H1 (cell line): ENCODE measurements at regions not wholly inside any gene's neighbourhood (a gene's known extent, or its start where the extent isn't known, plus 50 kb on each side); places are given as distances from the start of the nearest gene placed in this dataset.

ENCODE experiments used
- CTCF ChIA-PET: fragments of 300-600 bp; sonication (Branson Sonifier 250); formaldehyde crosslinking; loops from one replicate; lab custom pipeline; 2021; ENCODE audit not compliant: partially characterized antibody; lab: Charles Lee
- POLR2A ChIA-PET: fragments of 300-600 bp; sonication (Branson Sonifier 250); formaldehyde crosslinking; loops from one replicate; lab custom pipeline; 2021; ENCODE audit warnings: inconsistent platforms; ENCODE audit not compliant: partially characterized antibody; lab: Charles Lee
- DNase-seq, 2 experiments: peaks; one replicate each; pipeline versions ENCODE4 v3.0.0 to v3.0.0-alpha.2; 2010 to 2022; ENCODE audit warnings: low spot score in 2 of 2, low read depth in 1 of 2, mixed read lengths in 1 of 2
- FAIRE-seq: peaks from 2 replicates; lab custom pipeline; 2011; peaks lifted over from hg19 to GRCh38; lab: Jason Lieb, UNC
- H2AFZ ChIP-seq: 2 replicates; pipeline ENCODE4 v1.8.1; 2012; ENCODE audit warnings: low read length, inconsistent platforms
- H2AK5ac ChIP-seq: 2 replicates; pipeline ENCODE4 v1.6.1; 2013; ENCODE audit warnings: low read depth, low read length
- H2BK120ac ChIP-seq: replicated peaks from 2 replicates; pipeline ENCODE3; 2013; ENCODE audit warnings: low read depth, low read length, inconsistent platforms
- H2BK12ac ChIP-seq: 2 replicates; pipeline ENCODE4 v1.6.1; 2013; ENCODE audit warnings: low read depth, low read length
- H2BK15ac ChIP-seq: 2 replicates; pipeline ENCODE4 v1.6.1; 2013; ENCODE audit warnings: low read length
- H2BK20ac ChIP-seq: 2 replicates; pipeline ENCODE4 v1.6.1; 2013; ENCODE audit warnings: low read length
- H2BK5ac ChIP-seq: 2 replicates; pipeline ENCODE4 v1.6.1; 2013; ENCODE audit warnings: low read depth, low read length
- H3K14ac ChIP-seq: 2 replicates; pipeline ENCODE4 v1.6.1; 2013; ENCODE audit warnings: inconsistent platforms; ENCODE audit not compliant: insufficient read length
- H3K18ac ChIP-seq: 2 replicates; pipeline ENCODE4 v1.6.1; 2013; ENCODE audit warnings: low read length; ENCODE audit errors: extremely low read depth
- H3K23ac ChIP-seq: 2 replicates; pipeline ENCODE4 v1.6.1; 2013; ENCODE audit warnings: inconsistent platforms; ENCODE audit not compliant: insufficient read length
- H3K23me2 ChIP-seq: 2 replicates; pipeline ENCODE4 v1.6.1; 2013; ENCODE audit warnings: low read depth, low read length
- H3K27ac ChIP-seq: 2 replicates; pipeline ENCODE4 v1.6.1; 2011; ENCODE audit warnings: low read depth, low read length, inconsistent platforms
- H3K27me3 ChIP-seq, 4 experiments: replicated peaks in 1 of 4; 1 replicate in 1 of 4; 2 replicates in 3 of 4; pipeline versions ENCODE4 v1.6.1 to v1.8.1; 2011 to 2013; ENCODE audit warnings: low read length in 3 of 4, mild to moderate bottlenecking in 3 of 4, inconsistent platforms in 2 of 4, mixed read lengths in 2 of 4, moderate library complexity in 1 of 4; ENCODE audit not compliant: control insufficient read depth in 3 of 4, insufficient read depth in 3 of 4; ENCODE audit errors: extremely low read depth in 1 of 4
- H3K36me3 ChIP-seq, 4 experiments: 2 replicates each; pipeline versions ENCODE4 v1.6.1 to v1.8.1; 2011 to 2013; ENCODE audit warnings: mild to moderate bottlenecking in 4 of 4, low read length in 3 of 4, moderate library complexity in 2 of 4, control low read depth in 1 of 4, inconsistent platforms in 1 of 4; ENCODE audit not compliant: insufficient read depth in 4 of 4, control insufficient read depth in 2 of 4
- H3K4ac ChIP-seq: replicated peaks from 2 replicates; pipeline ENCODE3; 2013; ENCODE audit warnings: low read length, low read depth, mixed read lengths, inconsistent platforms; ENCODE audit not compliant: insufficient read length
- H3K4me1 ChIP-seq, 4 experiments: replicated peaks in 1 of 4; 1 replicate in 1 of 4; 2 replicates in 3 of 4; pipeline versions ENCODE4 v1.6.1 to v1.8.1; 2011 to 2013; ENCODE audit warnings: low read length in 3 of 4, inconsistent platforms in 2 of 4, mixed read lengths in 1 of 4; ENCODE audit not compliant: insufficient read depth in 4 of 4, control insufficient read depth in 3 of 4
- H3K4me2 ChIP-seq, 2 experiments: 2 replicates each; pipeline versions ENCODE4 v1.6.1 to v1.8.1; 2011 to 2013; ENCODE audit warnings: low read depth in 2 of 2, low read length in 2 of 2, control low read depth in 1 of 2, inconsistent platforms in 1 of 2, mild to moderate bottlenecking in 1 of 2; ENCODE audit not compliant: insufficient read depth in 1 of 2
- H3K4me3 ChIP-seq, 4 experiments: fragments of 200-600, 300-600 bp in 1 of 4; sonication (generic), shearing (Covaris generic), sonication (Bioruptor Twin) in 1 of 4; 2 replicates each; pipeline versions ENCODE4 v1.5.1 to v1.8.1; 2011 to 2016; ENCODE audit warnings: low read length in 4 of 4, low read depth in 3 of 4, control low read depth in 2 of 4, inconsistent platforms in 2 of 4, mild to moderate bottlenecking in 2 of 4, mixed read lengths in 1 of 4, moderate library complexity in 1 of 4; ENCODE audit not compliant: insufficient read depth in 2 of 4; ENCODE audit errors: extremely low read depth in 1 of 4
- H3K56ac ChIP-seq: replicated peaks from 2 replicates; pipeline ENCODE3; 2013; ENCODE audit warnings: low read depth, mild to moderate bottlenecking, mixed read lengths, low read length, inconsistent platforms; ENCODE audit not compliant: insufficient read length
- H3K79me1 ChIP-seq: 2 replicates; pipeline ENCODE4 v1.6.1; 2013; ENCODE audit warnings: low read depth, low read length, control low read depth
- H3K79me2 ChIP-seq, 2 experiments: 2 replicates each; pipeline versions ENCODE4 v1.6.1 to v1.8.1; 2012 to 2013; ENCODE audit warnings: low read length in 2 of 2, mild to moderate bottlenecking in 2 of 2, inconsistent platforms in 1 of 2; ENCODE audit not compliant: insufficient read depth in 2 of 2, control insufficient read depth in 1 of 2
- H3K9ac ChIP-seq, 4 experiments: replicated peaks in 1 of 4; 1 replicate in 1 of 4; 2 replicates in 3 of 4; pipeline versions ENCODE4 v1.6.1 to v1.8.1; 2011 to 2013; ENCODE audit warnings: low read depth in 3 of 4, low read length in 3 of 4, control low read depth in 2 of 4, mild to moderate bottlenecking in 2 of 4, moderate library complexity in 2 of 4, inconsistent platforms in 1 of 4; ENCODE audit errors: extremely low read depth in 1 of 4
- H3K9me3 ChIP-seq, 2 experiments: 2 replicates each; pipeline versions ENCODE4 v1.6.1 to v1.8.1; 2012 to 2013; ENCODE audit warnings: mild to moderate bottlenecking in 2 of 2, moderate library complexity in 2 of 2, control low read depth in 1 of 2, inconsistent platforms in 1 of 2, low read depth in 1 of 2, low read length in 1 of 2, mixed read lengths in 1 of 2; ENCODE audit not compliant: insufficient read depth in 2 of 2
- H4K20me1 ChIP-seq, 2 experiments: replicated peaks in 1 of 2; 2 replicates each; pipeline versions ENCODE3 to v1.8.1; 2011 to 2013; ENCODE audit warnings: inconsistent platforms in 2 of 2, low read length in 2 of 2, mild to moderate bottlenecking in 1 of 2; ENCODE audit not compliant: insufficient read depth in 2 of 2, control insufficient read depth in 1 of 2
- H4K5ac ChIP-seq: 2 replicates; pipeline ENCODE4 v1.6.1; 2013; ENCODE audit warnings: low read length, low read depth, mixed read lengths, inconsistent platforms; ENCODE audit not compliant: insufficient read length
- H4K8ac ChIP-seq: 2 replicates; pipeline ENCODE4 v1.8.0; 2013; ENCODE audit warnings: mild to moderate bottlenecking, moderate library complexity, low read length, inconsistent platforms; ENCODE audit not compliant: insufficient read depth; ENCODE audit errors: extremely low read depth
- H4K91ac ChIP-seq: replicated peaks from 2 replicates; pipeline ENCODE3; 2013; ENCODE audit warnings: low read length, mixed read lengths, inconsistent platforms; ENCODE audit not compliant: insufficient read length
- EGR1 ChIP-seq: IDR thresholded peaks from 2 replicates; pipeline ENCODE4 v1.6.1; 2011; ENCODE audit warnings: low read depth, low read length, borderline replicate concordance
- EP300 ChIP-seq, 2 experiments: IDR thresholded peaks; 1 replicate in 1 of 2; 2 replicates in 1 of 2; pipeline ENCODE4 v1.6.1; 2011 to 2012; ENCODE audit warnings: low read depth in 2 of 2, low read length in 2 of 2, mild to moderate bottlenecking in 2 of 2, borderline replicate concordance in 1 of 2, inconsistent platforms in 1 of 2, moderate library complexity in 1 of 2
- KDM1A ChIP-seq: fragments of 200-600, 300-600 bp; sonication (generic); IDR thresholded peaks from 2 replicates; pipeline ENCODE4 v1.7.1; 2016; ENCODE audit warnings: mild to moderate bottlenecking, low read length, borderline replicate concordance
- TAF7 ChIP-seq: optimal IDR thresholded peaks from 2 replicates; pipeline ENCODE3; 2011; ENCODE audit warnings: low read depth, mild to moderate bottlenecking, inconsistent platforms, low read length, moderate library complexity, borderline replicate concordance
- TEAD4 ChIP-seq: IDR thresholded peaks from 2 replicates; pipeline ENCODE4 v1.6.1; 2012; ENCODE audit warnings: low read depth, low read length, inconsistent platforms, mixed read lengths
- WGBS, 2 experiments: shearing (Covaris generic) in 1 of 2; methylation state at CpG; one replicate each; pipeline versions ENCODE4 v1.1.6 to v1.1.7; 2013 to 2015; ENCODE audit warnings: low lambda C conversion rate in 2 of 2, mixed read lengths in 2 of 2, inconsistent platforms in 1 of 2, low coverage in 1 of 2, missing lambda C conversion rate in 1 of 2; ENCODE audit not compliant: insufficient replicate concordance in 2 of 2, insufficient coverage in 1 of 2, insufficient read length in 1 of 2; ENCODE audit errors: extremely low coverage in 1 of 2, missing lambda C conversion rate in 1 of 2; 5-methylcytosine and 5-hydroxymethylcytosine counted together
- TF ChIP-seq, protein P1 (sequence below), 3 experiments: IDR thresholded peaks; 1 replicate in 2 of 3; 2 replicates in 1 of 3; pipeline versions ENCODE4 v1.5.1 to v1.6.1; 2011; ENCODE audit warnings: low read length in 3 of 3, mild to moderate bottlenecking in 3 of 3, inconsistent platforms in 2 of 3, low read depth in 1 of 3, moderate library complexity in 1 of 3; ENCODE audit not compliant: insufficient read depth in 1 of 3; ENCODE audit errors: control extremely low read depth in 1 of 3

DNA sequence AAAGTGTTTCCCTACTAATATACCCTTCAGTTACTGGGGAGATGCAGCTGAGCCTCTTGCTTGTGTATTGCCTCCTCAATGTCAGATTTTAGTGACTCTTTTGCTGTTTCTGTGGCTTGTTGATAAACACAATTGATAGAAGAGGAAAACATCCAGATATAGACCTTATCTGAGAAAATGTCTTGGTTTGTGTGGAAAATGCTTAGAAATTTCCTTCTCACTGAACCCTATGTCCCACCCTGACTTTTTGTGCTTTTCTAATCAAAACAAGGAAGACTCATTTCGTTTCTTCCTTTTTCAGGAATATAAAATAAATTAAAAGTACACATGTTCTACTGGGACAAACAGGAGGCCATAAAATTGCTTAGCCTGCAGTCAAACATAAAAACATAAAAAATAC is 257.5 kb downstream of the PHF14 start:
- no peaks in the 10 kb centered on the region for H3K36me3 ChIP-seq
- no peak overlapping the region for H3K9ac ChIP-seq
- H4K20me1 ChIP-seq: peaks cover 0 to 2% of the 10 kb centered on the region in 2 experiments
- no peak overlapping the region for H3K18ac ChIP-seq
- WGBS, 2 experiments: 81% methylated on average over 1 of the region's 1 CpG; no CpG with 5 or more reads in 1 of the 2 experiments
- no peak for DNase-seq
- H4K91ac ChIP-seq: no peak overlapping the region
- no peak for FAIRE-seq
- TF ChIP-seq TAF7 (no peak), EGR1 (no peak), TEAD4 (no peak), EP300 (IDR thresholded peaks at IDR 0.05; ENCODE audit: borderline replicate concordance in 1 of 2, low read depth in 2 of 2, low read length in 2 of 2) (no peak), KDM1A (no peak)
- TF ChIP-seq, protein P1, sequence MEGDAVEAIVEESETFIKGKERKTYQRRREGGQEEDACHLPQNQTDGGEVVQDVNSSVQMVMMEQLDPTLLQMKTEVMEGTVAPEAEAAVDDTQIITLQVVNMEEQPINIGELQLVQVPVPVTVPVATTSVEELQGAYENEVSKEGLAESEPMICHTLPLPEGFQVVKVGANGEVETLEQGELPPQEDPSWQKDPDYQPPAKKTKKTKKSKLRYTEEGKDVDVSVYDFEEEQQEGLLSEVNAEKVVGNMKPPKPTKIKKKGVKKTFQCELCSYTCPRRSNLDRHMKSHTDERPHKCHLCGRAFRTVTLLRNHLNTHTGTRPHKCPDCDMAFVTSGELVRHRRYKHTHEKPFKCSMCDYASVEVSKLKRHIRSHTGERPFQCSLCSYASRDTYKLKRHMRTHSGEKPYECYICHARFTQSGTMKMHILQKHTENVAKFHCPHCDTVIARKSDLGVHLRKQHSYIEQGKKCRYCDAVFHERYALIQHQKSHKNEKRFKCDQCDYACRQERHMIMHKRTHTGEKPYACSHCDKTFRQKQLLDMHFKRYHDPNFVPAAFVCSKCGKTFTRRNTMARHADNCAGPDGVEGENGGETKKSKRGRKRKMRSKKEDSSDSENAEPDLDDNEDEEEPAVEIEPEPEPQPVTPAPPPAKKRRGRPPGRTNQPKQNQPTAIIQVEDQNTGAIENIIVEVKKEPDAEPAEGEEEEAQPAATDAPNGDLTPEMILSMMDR (IDR thresholded peaks at IDR 0.05; ENCODE audit: control extremely low read depth in 1 of 3, insufficient read depth in 1 of 3, low read depth in 1 of 3, low read length in 3 of 3): no peak
- no peak overlapping the region for H2AFZ ChIP-seq
- no peak overlapping the region for H3K27ac ChIP-seq
- H2BK12ac ChIP-seq: no peak overlapping the region
- H3K4me1 ChIP-seq: peaks cover 0 to 5% (median 3%) of the 10 kb centered on the region in 4 experiments; a peak in 2 of 7 replicates
- H4K8ac ChIP-seq: no peak overlapping the region
- no peaks in the 10 kb centered on the region for H3K27me3 ChIP-seq
- H3K23ac ChIP-seq: no peak overlapping the region
- H3K4me3 ChIP-seq: no peak overlapping the region
- H3K79me2 ChIP-seq: no peaks in the 10 kb centered on the region
- no peak overlapping the region for H2BK5ac ChIP-seq
- no peak overlapping the region for H2BK120ac ChIP-seq
- ChIA-PET POLR2A (no interaction called here), CTCF (interaction anchor here (0.9 to 1.4 kb wide), 3 partner anchors 19 to 71 kb away, joined by 3 to 5 read pairs (median 5); no protein-coding TSS in a partner anchor)
- H4K5ac ChIP-seq: no peak overlapping the region
- H3K23me2 ChIP-seq: no peaks in the 10 kb centered on the region
- H3K79me1 ChIP-seq: no peaks in the 10 kb centered on the region
- H3K56ac ChIP-seq: no peak overlapping the region
- H3K4me2 ChIP-seq: no peak overlapping the region
- no peaks in the 10 kb centered on the region for H3K9me3 ChIP-seq
- no peak overlapping the region for H3K4ac ChIP-seq
- H2AK5ac ChIP-seq: no peak overlapping the region
- no peak overlapping the region for H2BK15ac ChIP-seq
- H2BK20ac ChIP-seq: no peak overlapping the region
- no peak overlapping the region for H3K14ac ChIP-seq
